Prostate gland (tissue), 2 donors: ENCODE measurements at regions not wholly inside any gene's neighbourhood (a gene's known extent, or its start where the extent isn't known, plus 50 kb on each side); places are given as distances from the start of the nearest gene placed in this dataset.

ENCODE experiments used
- DNase-seq: peaks from one replicate; pipeline ENCODE4 v3.0.0-alpha.2; 2019; ENCODE audit warnings: low spot score
- H3K27ac ChIP-seq, 2 donors: fragments of 200-600 bp; sonication (generic); 2 replicates each; pipeline ENCODE4 v1.5.1; 2017 to 2019
- H3K27me3 ChIP-seq: fragments of 200-600 bp; sonication (generic); replicated peaks from 2 replicates; pipeline ENCODE4 v1.5.1; 2019; ENCODE audit not compliant: insufficient read depth
- H3K36me3 ChIP-seq, 2 donors: fragments of 200-600 bp; sonication (generic); 1 replicate in 1 of 2; 2 replicates in 1 of 2; pipeline versions ENCODE4 v1.5.1 to v1.8.1; 2017 to 2019
- H3K4me1 ChIP-seq: fragments of 200-600 bp; sonication (generic); replicated peaks from 2 replicates; pipeline ENCODE4 v1.5.1; 2019
- H3K4me3 ChIP-seq, 2 donors: fragments of 200-600 bp; sonication (generic); 2 replicates each; pipeline ENCODE4 v1.5.1; 2017 to 2019
- H3K9me3 ChIP-seq: fragments of 200-600 bp; sonication (generic); 2 replicates; pipeline ENCODE4 v1.5.1; 2017
- POLR2A ChIP-seq: fragments of 450-650 bp; IDR thresholded peaks from one replicate; pipeline ENCODE4 v1.6.1; 2016; ENCODE audit warnings: antibody characterized with exemption, mild to moderate bottlenecking
- POLR2AphosphoS5 ChIP-seq: sonication (generic); formaldehyde crosslinking; IDR thresholded peaks from one replicate; pipeline ENCODE4 v1.6.1; 2017; ENCODE audit warnings: antibody characterized with exemption
- WGBS: methylation state at CpG from one replicate; pipeline ENCODE4 v1.1.5; 2018; 5-methylcytosine and 5-hydroxymethylcytosine counted together
- intact Hi-C: fragments of 100-400 bp; cut with DNase I; formaldehyde crosslinking; loops from one replicate; pipeline ENCODE4 v1.14.2; 2022
- TF ChIP-seq, protein P1 (sequence below), 4 experiments: fragments of 200-600 bp in 2 of 4; fragments of 450-650 bp in 2 of 4; sonication (generic) in 2 of 4; IDR thresholded peaks; 1 replicate in 3 of 4; 2 replicates in 1 of 4; pipeline ENCODE4 v1.5.1; 2016 to 2019; ENCODE audit warnings: antibody characterized with exemption in 4 of 4, mild to moderate bottlenecking in 2 of 4, moderate library complexity in 2 of 4

GRCh38 chr10:124238367-124238766 is 145.0 kb upstream of the CHST15 start:
- Histone ChIP-seq H3K36me3 (no peaks in the 10 kb centered on the region), H3K27me3 (no peaks in the 10 kb centered on the region), H3K4me3 (no peak overlapping the region), H3K9me3 (no peaks in the 10 kb centered on the region), H3K4me1 (no peaks in the 10 kb centered on the region), H3K27ac (no peak overlapping the region)
- TF ChIP-seq, protein P1, sequence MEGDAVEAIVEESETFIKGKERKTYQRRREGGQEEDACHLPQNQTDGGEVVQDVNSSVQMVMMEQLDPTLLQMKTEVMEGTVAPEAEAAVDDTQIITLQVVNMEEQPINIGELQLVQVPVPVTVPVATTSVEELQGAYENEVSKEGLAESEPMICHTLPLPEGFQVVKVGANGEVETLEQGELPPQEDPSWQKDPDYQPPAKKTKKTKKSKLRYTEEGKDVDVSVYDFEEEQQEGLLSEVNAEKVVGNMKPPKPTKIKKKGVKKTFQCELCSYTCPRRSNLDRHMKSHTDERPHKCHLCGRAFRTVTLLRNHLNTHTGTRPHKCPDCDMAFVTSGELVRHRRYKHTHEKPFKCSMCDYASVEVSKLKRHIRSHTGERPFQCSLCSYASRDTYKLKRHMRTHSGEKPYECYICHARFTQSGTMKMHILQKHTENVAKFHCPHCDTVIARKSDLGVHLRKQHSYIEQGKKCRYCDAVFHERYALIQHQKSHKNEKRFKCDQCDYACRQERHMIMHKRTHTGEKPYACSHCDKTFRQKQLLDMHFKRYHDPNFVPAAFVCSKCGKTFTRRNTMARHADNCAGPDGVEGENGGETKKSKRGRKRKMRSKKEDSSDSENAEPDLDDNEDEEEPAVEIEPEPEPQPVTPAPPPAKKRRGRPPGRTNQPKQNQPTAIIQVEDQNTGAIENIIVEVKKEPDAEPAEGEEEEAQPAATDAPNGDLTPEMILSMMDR (IDR thresholded peaks at IDR 0.05), result no peak
- no peak for TF ChIP-seq POLR2AphosphoS5
- no peak for TF ChIP-seq POLR2A
- 77% methylated on average over 8 of the region's 8 CpGs for WGBS
- DNase-seq, result no peak
- intact Hi-C loops, result no loop called here

DNA sequence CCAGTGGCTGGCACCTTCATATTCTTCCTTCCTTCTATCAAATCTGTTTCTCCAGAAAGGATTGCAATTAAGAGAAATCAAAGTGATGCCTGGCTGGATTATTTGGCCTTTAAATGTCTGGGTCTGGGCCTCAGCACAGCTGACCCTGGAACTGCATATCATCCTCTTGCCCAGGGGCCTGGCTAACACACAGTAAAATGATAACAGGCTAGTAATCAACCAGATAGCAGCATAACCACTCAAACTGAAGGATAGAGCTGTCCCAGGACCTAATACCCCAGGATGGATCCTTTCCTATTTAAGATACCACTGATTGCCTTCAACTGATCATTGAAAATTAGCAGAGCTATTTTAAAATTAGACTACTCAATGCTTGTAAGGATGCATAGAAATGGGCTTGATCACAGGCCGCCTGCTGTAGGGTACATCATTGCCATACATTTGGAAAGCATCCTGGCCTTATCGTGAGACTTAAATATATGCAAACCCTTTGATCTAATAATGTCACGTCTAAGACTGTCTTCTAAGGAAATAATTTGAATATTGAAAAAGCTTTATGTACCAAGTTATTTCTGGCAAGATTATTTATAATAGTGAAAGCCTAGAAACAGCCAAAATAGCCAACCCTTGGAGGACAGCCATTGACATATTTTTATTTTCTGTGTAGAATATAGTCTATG is 144.0 kb upstream of the CHST15 start:
- H3K4me1 ChIP-seq, result no peaks in the 10 kb centered on the region
- H3K36me3 ChIP-seq, result no peaks in the 10 kb centered on the region
- no peaks in the 10 kb centered on the region for H3K27me3 ChIP-seq
- H3K9me3 ChIP-seq, result no peaks in the 10 kb centered on the region
- no peak overlapping the region for H3K27ac ChIP-seq
- intact Hi-C loops, result no loop called here
- TF ChIP-seq POLR2AphosphoS5, result no peak
- TF ChIP-seq POLR2A, result no peak
- TF ChIP-seq, protein P1 (IDR thresholded peaks at IDR 0.05), result no peak
- no peak for DNase-seq
- WGBS, result 82% methylated on average over 3 of the region's 3 CpGs
- H3K4me3 ChIP-seq, result no peak overlapping the region

GRCh38 chr10:124236816-124237215 is 143.4 kb upstream of the CHST15 start:
- TF ChIP-seq POLR2AphosphoS5, result no peak
- TF ChIP-seq, protein P1 (IDR thresholded peaks at IDR 0.05), result no peak
- no peak for TF ChIP-seq POLR2A
- H3K4me1 ChIP-seq, result no peaks in the 10 kb centered on the region
- H3K27me3 ChIP-seq, result no peaks in the 10 kb centered on the region
- no peak overlapping the region for H3K27ac ChIP-seq
- H3K4me3 ChIP-seq, result no peak overlapping the region
- DNase-seq, result no peak
- 89% methylated on average over 7 of the region's 7 CpGs for WGBS
- H3K36me3 ChIP-seq, result no peaks in the 10 kb centered on the region
- H3K9me3 ChIP-seq, result no peaks in the 10 kb centered on the region
- intact Hi-C loops, result no loop called here

DNA sequence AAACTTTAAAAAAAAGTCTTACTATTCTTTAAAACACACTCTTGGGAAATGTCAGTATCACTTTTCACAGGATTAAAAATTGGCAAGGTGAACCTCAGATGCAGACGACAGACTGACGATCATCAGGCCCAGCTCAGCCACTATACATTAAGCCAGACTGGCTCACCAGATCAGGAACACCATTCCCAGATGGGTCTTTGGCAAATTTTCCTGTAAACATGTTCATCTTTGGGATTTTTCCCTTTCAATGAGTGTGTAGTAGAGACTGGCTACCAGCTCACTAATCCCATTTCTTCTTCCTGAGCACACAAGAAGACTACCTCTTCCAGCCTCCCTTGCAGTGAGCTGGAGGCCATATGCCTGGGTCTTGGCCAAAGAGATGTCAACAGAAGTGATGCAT is 142.7 kb upstream of the CHST15 start:
- WGBS, result 70% methylated on average over 2 of the region's 2 CpGs
- Histone ChIP-seq H3K9me3 (no peaks in the 10 kb centered on the region), H3K4me3 (no peak overlapping the region), H3K27me3 (no peaks in the 10 kb centered on the region), H3K4me1 (no peaks in the 10 kb centered on the region), H3K27ac (no peak overlapping the region), H3K36me3 (no peaks in the 10 kb centered on the region)
- intact Hi-C loops, result no loop called here
- no peak for DNase-seq
- TF ChIP-seq, protein P1 (IDR thresholded peaks at IDR 0.05), result no peak
- no peak for TF ChIP-seq POLR2AphosphoS5
- TF ChIP-seq POLR2A, result no peak

DNA sequence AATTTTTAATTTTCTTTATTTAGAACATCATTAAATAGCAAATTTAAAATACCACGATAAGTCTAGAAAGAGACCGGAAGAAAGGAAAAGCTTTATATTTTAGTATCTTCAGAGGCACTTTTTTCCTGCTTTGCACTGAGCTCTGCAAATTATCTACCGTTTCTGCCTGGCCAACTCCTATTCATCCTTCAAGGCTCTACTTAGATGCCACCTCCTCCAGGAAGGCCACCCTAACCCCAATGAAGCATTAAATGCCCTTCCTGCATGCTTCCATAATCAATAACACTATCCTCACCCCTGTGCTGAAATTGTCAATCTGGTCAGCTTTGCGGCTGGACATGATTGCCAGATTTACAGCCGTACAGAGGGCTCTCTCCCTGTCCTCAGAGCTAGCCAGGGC is 141.8 kb upstream of the CHST15 start:
- no peaks in the 10 kb centered on the region for H3K36me3 ChIP-seq
- H3K9me3 ChIP-seq, result no peaks in the 10 kb centered on the region
- no peak overlapping the region for H3K4me3 ChIP-seq
- TF ChIP-seq POLR2A, result no peak
- TF ChIP-seq, protein P1 (IDR thresholded peaks at IDR 0.05), result no peak
- no peak for TF ChIP-seq POLR2AphosphoS5
- H3K4me1 ChIP-seq, result no peaks in the 10 kb centered on the region
- WGBS, result 94% methylated on average over 5 of the region's 5 CpGs
- H3K27ac ChIP-seq, result no peak overlapping the region
- no peaks in the 10 kb centered on the region for H3K27me3 ChIP-seq
- no peak for DNase-seq
- intact Hi-C loops, result no loop called here
